GM18505 (cell line): ENCODE measurements at regions not wholly inside any gene's neighbourhood (a gene's known extent, or its start where the extent isn't known, plus 50 kb on each side); places are given as distances from the start of the nearest gene placed in this dataset.

Experiments used
- ATAC-seq: cut with Tn5 transposase; IDR thresholded peaks from one replicate; pipeline ENCODE4 v1.9.1; 2021; ENCODE audit not compliant: unreplicated experiment
- POLR2A ChIP-seq: IDR thresholded peaks from 4 replicates; pipeline ENCODE4 v1.6.1; 2011; ENCODE audit warnings: borderline replicate concordance; ENCODE audit not compliant: insufficient read depth, insufficient read length; ENCODE audit errors: extremely low read depth

DNA sequence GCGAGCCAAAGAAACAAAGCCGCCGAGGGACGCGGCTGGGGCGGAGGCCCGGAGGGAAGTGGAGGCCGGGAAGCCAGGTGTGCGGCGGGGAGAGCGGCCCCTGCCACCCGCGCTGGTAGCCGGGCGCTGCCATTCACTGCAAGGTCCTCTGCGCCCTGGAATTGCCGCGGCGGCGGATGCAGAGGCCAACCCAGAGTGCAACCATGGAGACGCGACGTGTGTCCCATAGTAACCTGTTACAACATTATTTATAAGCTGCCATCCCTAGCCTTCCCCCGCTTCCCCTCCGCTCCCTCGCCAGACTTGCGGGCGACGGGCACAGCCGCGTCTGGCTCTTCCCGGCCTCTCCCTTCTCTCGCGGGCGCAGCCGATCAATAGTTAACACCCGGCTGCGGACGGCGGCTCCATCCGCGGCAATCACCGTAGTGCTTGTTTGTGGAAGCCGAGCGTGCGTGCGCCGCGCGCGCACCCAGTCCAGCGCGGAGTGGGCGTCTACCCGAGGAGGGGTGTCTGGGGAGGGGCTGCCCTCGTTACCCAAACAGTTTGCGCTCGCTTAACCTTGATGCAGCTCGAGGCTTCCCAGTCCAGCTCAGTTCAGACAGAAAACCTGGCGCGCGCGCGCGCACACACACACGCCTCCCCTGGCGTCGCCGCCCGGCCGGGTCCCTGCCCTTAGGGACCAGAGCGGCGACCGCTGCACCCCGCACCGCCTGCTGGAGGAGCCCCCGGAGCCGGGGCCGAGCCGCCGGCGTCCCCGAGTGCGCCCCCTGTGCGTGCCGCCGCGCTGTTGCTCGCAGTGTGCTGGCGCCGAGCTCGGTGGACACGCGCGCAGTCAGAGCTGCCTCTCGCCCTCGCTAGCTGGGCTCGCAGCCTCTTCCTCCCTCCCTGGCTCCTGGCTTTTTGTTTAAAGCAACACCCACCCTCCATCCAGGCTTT is 165.4 kb upstream of the DPP6 start:
- no peak for TF ChIP-seq POLR2A
- ATAC-seq, result no peak

DNA sequence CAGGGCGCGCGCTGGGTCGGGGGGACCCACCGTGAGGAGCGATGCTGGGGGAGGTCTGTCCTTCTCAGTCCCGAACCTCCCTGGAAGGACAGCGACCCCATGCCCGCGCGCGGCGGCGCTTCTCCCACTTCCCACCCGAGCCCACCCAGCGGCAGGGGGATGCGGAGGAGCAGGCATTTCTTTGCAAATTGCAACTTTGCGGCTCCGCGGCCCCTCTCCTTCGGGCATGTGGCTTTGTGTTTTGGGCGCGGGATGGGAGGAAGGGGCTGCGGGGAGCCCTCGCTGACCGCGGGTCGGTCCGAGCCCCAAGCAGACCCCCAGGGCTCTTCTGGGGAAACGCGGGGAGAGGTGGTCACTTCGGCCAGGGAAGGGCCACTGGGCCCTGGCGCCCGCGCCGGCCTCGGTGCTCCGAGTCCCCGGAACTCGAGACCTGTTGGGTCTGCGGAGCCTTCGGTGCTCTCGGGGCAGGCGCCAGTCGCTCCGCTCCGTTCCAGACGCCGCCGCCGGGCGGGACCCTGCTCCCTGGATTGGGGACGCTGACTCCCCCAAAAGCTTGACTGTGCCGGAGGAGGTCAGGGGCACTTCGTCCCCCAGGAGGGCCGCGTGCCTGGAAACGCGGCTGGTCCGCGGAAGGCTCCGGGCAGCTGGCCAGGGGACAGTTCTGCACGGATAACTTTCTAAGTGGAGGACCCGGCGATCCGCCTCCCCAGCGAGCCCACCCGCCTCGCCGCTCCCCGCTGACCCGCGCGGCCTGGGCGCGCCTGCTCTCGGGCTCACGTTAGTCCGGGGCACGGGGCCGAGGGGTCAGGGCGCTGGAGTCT is 164.2 kb upstream of the DPP6 start:
- TF ChIP-seq POLR2A, result no peak
- ATAC-seq, result no peak

DNA sequence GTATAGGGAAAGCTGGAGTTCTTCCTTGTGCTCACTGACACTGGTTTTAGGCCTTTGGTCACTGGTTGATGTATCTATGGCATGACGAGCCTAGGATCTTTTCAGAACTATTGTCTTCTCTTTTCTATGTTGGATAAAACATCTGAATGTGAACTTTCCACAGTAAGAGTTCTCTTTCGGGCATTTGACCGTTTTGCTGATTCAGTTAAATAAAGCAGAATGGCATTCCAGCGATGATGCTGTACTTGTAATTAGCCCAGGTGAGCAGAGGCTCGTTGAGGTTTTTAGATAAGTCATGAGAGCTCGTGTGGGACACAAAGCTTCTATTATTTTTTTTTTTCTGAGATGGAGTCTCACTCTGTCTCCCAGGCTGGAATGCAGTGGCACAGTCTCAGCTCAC is 160.2 kb upstream of the DPP6 start:
- ATAC-seq, result no peak
- TF ChIP-seq POLR2A, result no peak

DNA sequence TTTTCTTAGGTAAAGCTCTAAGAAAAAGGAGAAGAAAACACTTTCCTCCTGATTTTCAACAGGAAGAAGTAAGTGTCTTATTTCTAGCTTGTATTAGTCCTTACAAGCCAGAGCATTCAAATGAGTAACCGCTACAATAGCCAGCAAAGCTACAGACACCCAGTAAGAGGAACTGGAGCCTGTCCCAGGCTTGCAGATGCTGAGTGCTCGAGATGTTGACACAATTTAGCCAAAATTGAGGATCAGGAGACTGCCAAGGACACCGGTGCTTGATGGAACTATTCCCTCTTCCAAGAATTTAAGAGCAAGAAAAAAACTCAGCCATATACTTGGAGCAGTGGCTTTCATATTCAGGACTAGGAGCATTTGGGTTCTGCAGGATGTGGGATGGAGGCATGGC is 149.3 kb upstream of the DPP6 start:
- no peak for ATAC-seq
- TF ChIP-seq POLR2A, result no peak

DNA sequence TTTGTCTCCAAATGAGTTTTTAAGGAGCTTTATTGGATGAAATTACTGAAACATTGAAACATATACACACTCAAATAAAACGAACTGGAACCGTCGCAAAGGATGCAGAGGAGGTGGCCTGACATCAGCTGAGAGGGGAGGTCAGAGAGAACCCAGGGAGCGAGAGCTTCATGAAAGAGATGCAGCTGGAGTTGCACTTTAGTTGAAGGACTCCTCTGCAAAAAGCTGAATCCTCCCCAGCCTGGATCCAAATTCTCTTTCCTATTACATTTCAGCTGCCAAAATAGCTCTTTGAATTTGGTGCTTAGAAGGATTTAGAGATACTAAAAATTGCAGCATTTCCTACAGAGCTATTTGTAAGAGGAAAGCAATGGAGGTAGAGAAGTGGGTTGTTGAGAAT is 140.0 kb upstream of the DPP6 start:
- ATAC-seq, result no peak
- no peak for TF ChIP-seq POLR2A

DNA sequence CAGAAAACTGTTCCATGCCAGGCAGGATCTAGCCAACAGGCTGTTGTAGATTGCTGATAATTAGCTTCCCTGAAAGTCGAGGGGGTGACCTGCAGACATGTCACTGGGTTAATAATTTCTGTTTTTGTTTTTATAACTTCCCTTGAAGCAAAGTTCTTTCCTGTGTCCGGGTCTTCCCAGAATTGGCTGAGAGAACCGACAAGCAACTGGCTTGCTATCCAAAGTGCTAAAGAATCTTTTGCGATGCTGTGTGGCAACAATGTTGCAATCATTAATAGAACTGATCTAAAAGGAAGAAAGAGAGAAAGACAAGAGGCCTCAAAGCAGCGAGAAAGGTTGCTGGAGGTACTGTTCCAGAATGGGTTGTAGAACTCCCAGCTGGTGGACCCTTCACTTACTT is 132.1 kb upstream of the DPP6 start:
- no peak for TF ChIP-seq POLR2A
- no peak for ATAC-seq

DNA sequence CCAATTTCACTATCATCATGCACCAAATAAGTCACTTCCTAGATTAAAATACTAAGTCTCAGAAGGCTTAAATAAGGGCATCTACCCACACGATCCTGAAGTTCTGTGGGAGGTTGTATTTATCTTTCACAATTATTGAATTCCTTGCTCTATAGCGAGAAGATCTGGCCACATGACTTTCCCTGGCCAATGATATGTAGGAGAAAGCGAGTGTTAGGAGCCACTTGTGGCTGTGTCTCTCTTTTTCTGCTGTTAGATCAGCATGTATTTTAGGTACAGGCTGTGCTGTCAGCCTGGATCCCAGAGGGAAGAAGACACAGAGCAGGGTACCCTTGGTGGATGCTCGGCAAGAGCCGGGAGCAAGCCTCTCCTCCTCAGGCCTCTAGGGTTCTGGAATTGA is 131.3 kb upstream of the DPP6 start:
- ATAC-seq, result no peak

DNA sequence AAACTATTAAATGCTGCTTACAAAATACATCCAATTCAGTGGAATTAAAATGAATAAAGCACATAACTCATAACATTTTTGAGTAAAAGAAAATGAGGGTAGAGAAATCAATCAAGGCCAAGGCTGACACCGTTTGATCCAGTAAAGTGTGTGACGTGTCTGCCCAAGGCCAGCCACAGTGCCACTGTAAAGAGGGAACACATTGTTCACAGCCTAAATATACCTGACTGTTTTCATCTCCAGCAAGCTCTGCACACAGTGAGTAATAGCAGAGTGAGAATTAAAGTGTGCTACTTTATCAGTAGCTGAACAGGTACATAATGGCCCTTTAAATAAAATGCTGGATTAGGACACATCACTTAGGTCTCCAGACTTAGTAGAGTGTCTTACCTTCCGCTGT is 130.8 kb upstream of the DPP6 start:
- TF ChIP-seq POLR2A, result no peak
- no peak for ATAC-seq

More for the DNA sequence above, 131.3 kb upstream of the DPP6 start:
- no peak for TF ChIP-seq POLR2A

DNA sequence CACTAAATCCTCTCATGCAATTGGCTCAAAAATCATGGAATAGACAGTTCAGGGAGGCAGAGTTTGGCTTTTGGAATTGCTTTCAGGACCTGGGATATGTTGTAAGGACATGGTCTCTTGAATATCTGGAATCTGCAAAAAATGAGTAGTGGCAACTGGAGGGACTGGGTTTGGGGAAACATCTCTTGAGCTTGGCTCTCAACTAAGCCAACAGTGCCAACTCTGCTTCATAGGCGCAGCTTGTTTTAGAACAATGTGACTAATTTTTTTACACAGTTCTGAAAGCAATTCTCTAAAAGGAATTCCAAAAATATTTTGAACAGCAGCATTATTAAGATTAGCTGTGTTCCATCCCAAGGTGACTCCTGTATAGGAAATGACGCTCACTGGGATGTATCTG is 121.5 kb upstream of the DPP6 start:
- TF ChIP-seq POLR2A, result no peak
- ATAC-seq, result no peak

DNA sequence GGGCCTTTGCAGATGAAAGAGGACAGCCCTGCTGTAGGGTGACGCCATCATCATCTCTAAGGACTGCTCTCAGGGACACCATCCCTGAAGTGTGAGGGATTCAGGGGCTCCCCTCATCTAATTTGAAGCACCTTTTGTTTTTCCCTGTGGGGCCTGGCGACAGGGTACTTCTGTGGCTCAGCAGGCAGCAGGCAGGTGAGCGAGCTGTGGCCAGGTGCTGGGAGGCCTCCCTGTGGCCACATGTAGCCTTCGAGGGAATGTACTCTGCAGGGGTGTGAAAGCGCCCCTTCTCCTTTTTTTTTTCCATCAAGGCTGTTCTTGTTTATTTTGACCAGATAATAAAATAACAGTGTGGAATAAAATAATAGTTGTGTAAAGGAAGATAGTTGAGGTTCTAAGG is 118.2 kb upstream of the DPP6 start:
- ATAC-seq, result no peak
- TF ChIP-seq POLR2A, result no peak

DNA sequence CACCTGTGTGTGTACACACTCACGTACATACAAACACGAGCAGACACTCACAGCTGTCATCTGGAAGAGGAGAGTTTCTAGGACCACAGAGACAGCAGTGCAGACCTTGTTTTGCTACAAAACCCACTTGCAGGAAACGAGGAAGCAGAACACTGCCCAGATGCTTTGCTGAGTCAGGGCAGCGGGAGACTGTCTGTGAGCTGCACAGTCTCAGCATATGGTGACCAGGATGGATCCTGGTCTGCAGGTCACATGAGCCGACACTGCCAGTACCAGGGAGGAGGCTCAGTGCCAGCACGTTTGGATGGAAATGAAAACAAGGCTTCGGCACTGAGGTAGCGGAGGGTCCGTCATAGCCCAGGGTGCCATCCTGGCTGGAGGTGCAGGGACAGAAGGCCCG is 117.6 kb upstream of the DPP6 start:
- TF ChIP-seq POLR2A, result no peak
- no peak for ATAC-seq

DNA sequence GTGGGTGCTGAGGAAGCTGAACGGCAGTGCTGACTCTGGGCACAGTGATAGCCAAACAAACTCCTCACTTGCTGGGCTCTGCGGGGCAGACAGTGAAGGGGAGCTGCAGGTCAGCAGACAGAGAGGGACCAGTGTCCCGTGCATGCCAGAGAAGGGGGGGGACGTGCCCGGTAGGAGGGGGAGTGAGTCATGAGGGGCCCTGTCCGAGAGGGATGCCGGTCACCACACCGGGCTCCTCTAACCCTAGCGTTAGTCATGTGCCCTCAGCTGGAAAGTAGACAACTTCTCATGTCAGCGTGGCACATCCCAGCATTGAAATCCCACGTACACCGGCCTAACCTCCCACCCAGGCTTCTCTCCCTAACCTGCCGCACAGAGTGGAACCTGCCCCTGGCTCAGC is 117.1 kb upstream of the DPP6 start:
- TF ChIP-seq POLR2A, result no peak
- ATAC-seq, result no peak

DNA sequence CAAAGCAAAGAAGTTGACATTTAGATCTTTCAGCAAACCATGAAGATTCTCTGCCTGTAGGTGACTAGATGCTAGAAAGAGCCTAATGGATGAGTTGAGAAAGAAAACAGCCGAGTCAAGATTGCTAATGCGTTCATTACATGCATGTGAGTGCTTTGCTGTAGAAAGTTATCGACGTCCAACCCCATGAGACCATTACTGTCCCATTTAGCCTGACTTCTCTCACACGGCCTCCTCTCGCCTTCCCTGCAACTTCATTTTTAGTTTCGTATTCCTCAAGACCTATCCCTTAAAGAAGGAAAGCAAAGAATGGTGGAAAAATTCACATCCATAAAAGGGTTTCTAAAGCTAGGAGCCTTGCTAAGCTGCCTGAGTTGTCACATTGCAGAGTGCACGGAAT is 113.7 kb upstream of the DPP6 start:
- no peak for TF ChIP-seq POLR2A
- no peak for ATAC-seq

DNA sequence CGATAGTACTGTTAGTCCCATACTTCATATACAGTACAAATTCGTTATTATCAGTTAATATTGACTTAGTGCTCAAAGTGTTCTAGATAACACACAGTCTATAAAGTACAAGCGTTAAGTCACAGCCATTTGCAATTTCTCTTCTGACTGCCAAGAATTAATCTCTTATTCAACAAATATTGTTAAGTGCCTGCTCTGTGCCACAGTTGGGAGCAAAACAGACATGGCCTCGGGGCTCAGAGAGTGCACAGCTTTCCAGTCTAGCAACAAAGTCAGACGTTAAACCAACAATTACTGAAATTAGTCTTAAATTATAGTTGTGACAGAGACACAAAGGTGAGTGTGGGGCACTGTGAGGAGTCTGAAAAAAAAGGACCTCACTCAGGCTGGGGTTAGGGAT is 113.0 kb upstream of the DPP6 start:
- no peak for TF ChIP-seq POLR2A
- no peak for ATAC-seq

DNA sequence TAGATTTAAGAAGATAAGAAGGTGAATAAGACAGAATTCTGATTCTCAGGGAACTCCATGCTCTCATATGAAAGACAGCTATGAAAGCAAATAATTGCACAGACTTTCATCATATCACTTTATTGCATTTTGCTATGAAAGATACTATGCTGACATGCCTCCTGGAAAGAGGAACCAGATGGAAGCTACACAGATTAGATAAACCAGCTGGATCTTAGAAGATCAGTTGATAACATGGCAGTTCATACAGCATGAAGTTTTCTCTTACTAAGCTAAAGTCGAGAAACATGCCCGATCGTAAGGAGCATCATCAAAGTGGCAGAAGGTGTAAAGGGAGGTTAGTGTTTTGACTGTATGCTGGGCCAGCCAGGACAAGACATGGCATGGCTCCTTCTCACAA is 112.5 kb upstream of the DPP6 start:
- TF ChIP-seq POLR2A, result no peak
- no peak for ATAC-seq

DNA sequence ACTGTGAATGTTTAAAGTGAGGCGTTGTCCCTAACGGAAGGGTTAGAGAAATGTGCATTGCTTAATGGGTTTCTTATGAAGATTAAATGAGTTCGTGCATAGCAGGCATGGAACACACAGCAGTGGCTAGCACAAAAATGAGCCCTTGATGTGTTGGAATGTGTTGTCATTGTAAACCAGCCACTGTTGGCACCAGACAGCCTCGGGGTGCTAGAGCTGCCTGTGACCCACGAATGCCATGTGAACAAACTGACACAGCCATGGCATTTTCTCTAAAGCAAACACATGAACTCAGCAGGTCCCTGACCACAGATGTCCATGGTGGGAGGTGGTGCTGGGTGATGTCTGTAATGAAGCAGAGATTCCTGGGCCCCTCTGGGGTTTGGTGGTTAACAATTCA is 111.1 kb upstream of the DPP6 start:
- ATAC-seq, result no peak
- no peak for TF ChIP-seq POLR2A
